Mesenchymal stem cell (in vitro differentiated cells and primary cell): ENCODE measurements at regions not wholly inside any gene's neighbourhood (a gene's known extent, or its start where the extent isn't known, plus 50 kb on each side); places are given as distances from the start of the nearest gene placed in this dataset.

Experiments
- DNase-seq: peaks from one replicate; pipeline ENCODE4 v3.0.0-alpha.2; 2013
- H2AFZ ChIP-seq: one replicate; pipeline ENCODE4 v1.6.1; 2013; ENCODE audit warnings: low read depth, mild to moderate bottlenecking, control low read depth, inconsistent platforms, low read length, moderate library complexity
- H2AK5ac ChIP-seq: 2 replicates; pipeline ENCODE4 v1.6.1; 2013; ENCODE audit warnings: low read length, moderate library complexity, mild to moderate bottlenecking, inconsistent platforms; ENCODE audit not compliant: severe bottlenecking
- H2BK120ac ChIP-seq: one replicate; pipeline ENCODE4 v1.6.1; 2013; ENCODE audit warnings: low read depth, mild to moderate bottlenecking, inconsistent platforms, low read length, moderate library complexity
- H2BK12ac ChIP-seq, 2 experiments: one replicate each; pipeline ENCODE4 v1.6.1; 2013; ENCODE audit warnings: inconsistent platforms in 2 of 2, low read length in 2 of 2, mild to moderate bottlenecking in 2 of 2, moderate library complexity in 2 of 2, control low read depth in 1 of 2
- H2BK15ac ChIP-seq: one replicate; pipeline ENCODE4 v1.6.1; 2013; ENCODE audit warnings: mild to moderate bottlenecking, low read depth, inconsistent platforms; ENCODE audit not compliant: poor library complexity, severe bottlenecking
- H2BK5ac ChIP-seq: 2 replicates; pipeline ENCODE4 v1.6.1; 2013; ENCODE audit warnings: low read depth, mild to moderate bottlenecking, low read length, control low read depth, inconsistent platforms; ENCODE audit not compliant: poor library complexity, severe bottlenecking
- H3K14ac ChIP-seq, 2 experiments: one replicate each; pipeline ENCODE4 v1.6.1; 2013; ENCODE audit warnings: inconsistent platforms in 2 of 2, low read length in 2 of 2, control low read depth in 1 of 2, mild to moderate bottlenecking in 1 of 2, moderate library complexity in 1 of 2
- H3K18ac ChIP-seq, 2 experiments: one replicate each; pipeline ENCODE4 v1.6.1; 2013; ENCODE audit warnings: inconsistent platforms in 2 of 2, low read length in 2 of 2, control low read depth in 1 of 2, low read depth in 1 of 2, mild to moderate bottlenecking in 1 of 2
- H3K23ac ChIP-seq, 2 experiments: one replicate each; pipeline ENCODE4 v1.6.1; 2013; ENCODE audit warnings: inconsistent platforms in 2 of 2, low read length in 2 of 2, mild to moderate bottlenecking in 2 of 2, moderate library complexity in 2 of 2, control low read depth in 1 of 2
- H3K27ac ChIP-seq: 2 replicates; pipeline ENCODE4 v1.5.1; 2013; ENCODE audit warnings: mild to moderate bottlenecking, moderate library complexity, low read length, control low read depth, inconsistent platforms; ENCODE audit not compliant: poor library complexity, severe bottlenecking
- H3K27me3 ChIP-seq, 2 experiments: 2 replicates each; pipeline versions ENCODE4 v1.6.1 to v1.7.0; 2013; ENCODE audit warnings: low read length in 2 of 2, mild to moderate bottlenecking in 2 of 2, moderate library complexity in 2 of 2, control low read depth in 1 of 2, inconsistent platforms in 1 of 2; ENCODE audit not compliant: control insufficient read depth in 1 of 2, insufficient read depth in 1 of 2
- H3K36me3 ChIP-seq, 2 experiments: 2 replicates each; pipeline versions ENCODE4 v1.6.1 to v1.7.0; 2013; ENCODE audit warnings: low read length in 2 of 2, control low read depth in 1 of 2, inconsistent platforms in 1 of 2, low read depth in 1 of 2, mild to moderate bottlenecking in 1 of 2; ENCODE audit not compliant: insufficient read depth in 2 of 2, control insufficient read depth in 1 of 2
- H3K4ac ChIP-seq, 2 experiments: one replicate each; pipeline ENCODE4 v1.6.1; 2013; ENCODE audit warnings: inconsistent platforms in 2 of 2, low read length in 2 of 2, mild to moderate bottlenecking in 2 of 2, moderate library complexity in 2 of 2, control low read depth in 1 of 2, low read depth in 1 of 2
- H3K4me1 ChIP-seq: 2 replicates; pipeline ENCODE4 v1.6.1; 2013; ENCODE audit warnings: low read depth, low read length, control low read depth; ENCODE audit not compliant: control insufficient read depth, insufficient read depth
- H3K4me2 ChIP-seq: 2 replicates; pipeline ENCODE4 v1.6.1; 2013; ENCODE audit warnings: low read length, mild to moderate bottlenecking, inconsistent platforms; ENCODE audit not compliant: poor library complexity, severe bottlenecking
- H3K4me3 ChIP-seq, 2 experiments: 2 replicates each; pipeline versions ENCODE4 v1.5.1 to v1.7.0; 2013; ENCODE audit warnings: low read length in 2 of 2, mild to moderate bottlenecking in 2 of 2, control low read depth in 1 of 2, low read depth in 1 of 2; ENCODE audit not compliant: insufficient read depth in 1 of 2
- H3K79me1 ChIP-seq: replicated peaks from 2 replicates; pipeline ENCODE4 v1.6.1; 2013; ENCODE audit warnings: mild to moderate bottlenecking, control low read depth, low read length, inconsistent platforms; ENCODE audit not compliant: poor library complexity, severe bottlenecking
- H3K9ac ChIP-seq: 2 replicates; pipeline ENCODE4 v1.7.0; 2013; ENCODE audit warnings: mild to moderate bottlenecking, low read length, moderate library complexity
- H3K9me3 ChIP-seq: 2 replicates; pipeline ENCODE4 v1.7.0; 2013; ENCODE audit warnings: mild to moderate bottlenecking, low read length; ENCODE audit not compliant: control insufficient read depth
- H4K8ac ChIP-seq: one replicate; pipeline ENCODE4 v1.6.1; 2013; ENCODE audit warnings: inconsistent platforms, mild to moderate bottlenecking, low read length, moderate library complexity
- H4K91ac ChIP-seq: one replicate; pipeline ENCODE4 v1.6.1; 2013; ENCODE audit warnings: mild to moderate bottlenecking, low read length, inconsistent platforms
- WGBS: methylation state at CpG from one replicate; pipeline ENCODE4 v1.1.7; 2013; ENCODE audit warnings: mixed read lengths; 5-methylcytosine and 5-hydroxymethylcytosine counted together

DNA sequence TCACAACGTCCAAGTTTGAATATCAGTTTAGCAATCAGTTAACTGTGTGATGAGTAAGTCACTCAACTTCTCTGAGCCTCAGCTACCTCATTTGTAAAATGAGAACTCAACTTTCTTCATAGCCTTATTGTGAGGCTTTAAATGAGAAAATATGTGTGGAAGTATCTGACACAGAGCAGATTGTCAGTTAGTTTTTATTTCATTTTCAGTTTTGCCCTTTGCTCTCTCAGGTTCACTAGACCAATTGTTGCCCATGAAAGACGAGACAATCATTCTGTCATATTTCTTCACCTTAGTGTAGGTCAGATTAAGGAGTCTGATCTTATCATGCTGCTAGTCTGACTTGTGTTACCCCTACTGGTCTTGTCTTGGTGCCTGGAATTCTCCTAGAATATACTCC is 232.8 kb upstream of the PTBP2 start:
- H3K23ac ChIP-seq: no peak overlapping the region
- H2BK15ac ChIP-seq: no peak overlapping the region
- no peaks in the 10 kb centered on the region for H3K4me1 ChIP-seq
- H2BK12ac ChIP-seq: no peak overlapping the region
- no peak overlapping the region for H2AK5ac ChIP-seq
- H3K27me3 ChIP-seq: no peaks in the 10 kb centered on the region
- no peak overlapping the region for H3K9ac ChIP-seq
- H3K27ac ChIP-seq: no peak overlapping the region
- no peaks in the 10 kb centered on the region for H3K9me3 ChIP-seq
- H2BK5ac ChIP-seq: no peak overlapping the region
- no peak overlapping the region for H3K4me2 ChIP-seq
- no peak for DNase-seq
- no peak overlapping the region for H3K4ac ChIP-seq
- H4K91ac ChIP-seq: no peak overlapping the region
- H3K14ac ChIP-seq: no peak overlapping the region
- no peak overlapping the region for H4K8ac ChIP-seq
- no peak overlapping the region for H3K18ac ChIP-seq
- H2BK120ac ChIP-seq: no peak overlapping the region
- no peak overlapping the region for H3K4me3 ChIP-seq
- WGBS: 100% methylated on average over 2 of the region's 2 CpGs
- no peaks in the 10 kb centered on the region for H3K36me3 ChIP-seq
- no peaks in the 10 kb centered on the region for H3K79me1 ChIP-seq
- H2AFZ ChIP-seq: no peak overlapping the region

DNA sequence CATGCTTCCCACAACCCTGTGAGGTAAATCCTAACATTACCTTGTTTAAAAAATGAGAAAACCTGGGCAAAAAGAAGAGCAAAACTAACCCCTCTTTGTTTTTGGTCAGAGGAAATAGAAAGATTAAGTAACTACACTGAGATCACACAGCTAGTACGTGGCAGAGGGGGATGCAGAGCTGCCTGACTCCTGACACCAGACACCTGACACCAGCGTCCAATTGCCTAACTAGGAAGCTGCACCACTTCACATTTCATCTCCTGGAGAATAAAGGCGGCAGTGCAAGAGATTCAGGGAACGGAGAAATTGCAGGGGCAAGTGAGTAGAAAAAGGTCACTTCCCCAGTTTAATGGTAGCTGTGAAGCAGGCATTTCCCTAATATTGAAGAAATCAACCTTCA is 229.3 kb upstream of the PTBP2 start:
- Histone ChIP-seq H2BK5ac (no peak overlapping the region), H3K36me3 (no peaks in the 10 kb centered on the region), H3K79me1 (no peaks in the 10 kb centered on the region), H3K9me3 (no peaks in the 10 kb centered on the region), H4K8ac (no peak overlapping the region), H2BK12ac (no peak overlapping the region), H3K14ac (no peak overlapping the region), H2AK5ac (no peak overlapping the region), H3K4me3 (no peak overlapping the region), H3K4ac (no peak overlapping the region), H3K9ac (no peak overlapping the region), H3K4me2 (no peak overlapping the region), H2BK15ac (no peak overlapping the region), H4K91ac (no peak overlapping the region), H3K23ac (no peak overlapping the region), H2AFZ (no peak overlapping the region), H3K4me1 (no peaks in the 10 kb centered on the region), H3K27me3 (no peaks in the 10 kb centered on the region), H3K27ac (no peak overlapping the region), H3K18ac (no peak overlapping the region), H2BK120ac (no peak overlapping the region)
- 67% methylated on average over 1 of the region's 4 CpGs for WGBS
- no peak for DNase-seq

DNA sequence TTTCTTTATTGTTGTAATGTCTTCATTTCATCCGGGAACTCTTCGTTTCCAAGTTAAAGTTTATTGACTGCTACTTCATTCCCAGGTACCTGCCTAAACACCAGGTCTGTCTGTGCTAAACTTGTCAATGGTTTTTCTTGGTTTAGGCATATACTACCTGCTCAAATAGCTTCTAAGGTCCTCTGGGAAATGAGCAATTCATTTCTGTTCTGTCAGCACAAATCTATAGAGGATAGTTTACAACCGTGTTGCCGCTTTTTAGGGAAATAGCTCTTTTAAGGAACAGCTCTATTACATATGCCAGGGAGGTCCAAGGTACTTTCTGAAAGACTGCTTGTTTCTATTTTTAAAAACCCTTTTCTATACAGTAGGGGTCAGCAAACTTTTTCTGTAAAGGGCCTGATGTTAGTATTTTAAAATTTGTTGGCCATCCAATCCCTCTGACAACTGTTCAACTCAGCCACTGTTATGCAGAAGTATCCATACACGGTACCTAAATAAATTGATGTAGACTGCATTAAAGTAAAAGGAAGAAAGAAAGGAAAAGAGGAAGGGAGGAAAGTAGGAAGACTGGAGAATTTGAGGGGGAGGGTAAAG is 222.7 kb upstream of the PTBP2 start:
- H2BK15ac ChIP-seq: no peak overlapping the region
- no peak for DNase-seq
- H3K9me3 ChIP-seq: no peaks in the 10 kb centered on the region
- H3K4me3 ChIP-seq: no peak overlapping the region
- H3K4me2 ChIP-seq: no peak overlapping the region
- no peak overlapping the region for H3K18ac ChIP-seq
- no peak overlapping the region for H2AK5ac ChIP-seq
- 96% methylated on average over 4 of the region's 5 CpGs for WGBS
- no peak overlapping the region for H2AFZ ChIP-seq
- H3K4ac ChIP-seq: no peak overlapping the region
- no peak overlapping the region for H4K8ac ChIP-seq
- H3K23ac ChIP-seq: no peak overlapping the region
- no peak overlapping the region for H2BK5ac ChIP-seq
- H2BK120ac ChIP-seq: no peak overlapping the region
- no peak overlapping the region for H4K91ac ChIP-seq
- H2BK12ac ChIP-seq: no peak overlapping the region
- no peaks in the 10 kb centered on the region for H3K27me3 ChIP-seq
- H3K9ac ChIP-seq: no peak overlapping the region
- H3K79me1 ChIP-seq: no peaks in the 10 kb centered on the region
- H3K14ac ChIP-seq: no peak overlapping the region
- no peaks in the 10 kb centered on the region for H3K36me3 ChIP-seq
- H3K4me1 ChIP-seq: no peaks in the 10 kb centered on the region
- no peak overlapping the region for H3K27ac ChIP-seq

DNA sequence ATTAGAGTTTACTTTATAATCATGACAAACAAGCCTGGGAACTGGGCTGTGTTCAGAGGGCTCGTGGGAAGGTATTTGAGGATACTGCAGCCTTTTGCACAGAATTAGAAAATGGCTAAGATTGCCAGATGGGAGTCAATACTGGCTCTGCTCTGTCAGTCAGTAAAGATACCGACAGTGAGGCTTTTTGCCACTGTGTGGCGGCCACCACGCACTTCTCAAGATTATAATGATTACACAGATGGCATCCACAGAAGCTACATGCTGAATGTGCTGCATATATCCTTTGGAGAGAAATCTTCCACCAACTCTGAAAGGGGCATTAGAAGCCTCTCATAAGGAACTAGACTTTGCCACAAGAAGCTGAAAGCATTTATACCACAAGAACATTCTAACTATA is 213.4 kb upstream of the PTBP2 start:
- no peak for DNase-seq
- H3K36me3 ChIP-seq: no peaks in the 10 kb centered on the region
- H3K14ac ChIP-seq: no peak overlapping the region
- no peak overlapping the region for H3K27ac ChIP-seq
- no peak overlapping the region for H3K4ac ChIP-seq
- H3K18ac ChIP-seq: no peak overlapping the region
- H3K79me1 ChIP-seq: no peaks in the 10 kb centered on the region
- no peak overlapping the region for H2BK12ac ChIP-seq
- H2BK15ac ChIP-seq: no peak overlapping the region
- no peaks in the 10 kb centered on the region for H3K27me3 ChIP-seq
- no peak overlapping the region for H3K4me3 ChIP-seq
- H2BK5ac ChIP-seq: no peak overlapping the region
- no peak overlapping the region for H4K8ac ChIP-seq
- no peak overlapping the region for H2AFZ ChIP-seq
- no peaks in the 10 kb centered on the region for H3K9me3 ChIP-seq
- no peak overlapping the region for H3K4me2 ChIP-seq
- no peaks in the 10 kb centered on the region for H3K4me1 ChIP-seq
- H3K23ac ChIP-seq: no peak overlapping the region
- H2AK5ac ChIP-seq: no peak overlapping the region
- no peak overlapping the region for H2BK120ac ChIP-seq
- H4K91ac ChIP-seq: no peak overlapping the region
- WGBS: 91% methylated on average over 4 of the region's 4 CpGs
- no peak overlapping the region for H3K9ac ChIP-seq
